GM18499 (cell line): ENCODE measurements at regions not wholly inside any gene's neighbourhood (a gene's known extent, or its start where the extent isn't known, plus 50 kb on each side); places are given as distances from the start of the nearest gene placed in this dataset.

ENCODE experiments used
- ATAC-seq: cut with Tn5 transposase; IDR thresholded peaks from one replicate; pipeline ENCODE4 v1.9.1; 2021; ENCODE audit warnings: moderate number of reproducible peaks; ENCODE audit not compliant: insufficient read depth, unreplicated experiment

DNA sequence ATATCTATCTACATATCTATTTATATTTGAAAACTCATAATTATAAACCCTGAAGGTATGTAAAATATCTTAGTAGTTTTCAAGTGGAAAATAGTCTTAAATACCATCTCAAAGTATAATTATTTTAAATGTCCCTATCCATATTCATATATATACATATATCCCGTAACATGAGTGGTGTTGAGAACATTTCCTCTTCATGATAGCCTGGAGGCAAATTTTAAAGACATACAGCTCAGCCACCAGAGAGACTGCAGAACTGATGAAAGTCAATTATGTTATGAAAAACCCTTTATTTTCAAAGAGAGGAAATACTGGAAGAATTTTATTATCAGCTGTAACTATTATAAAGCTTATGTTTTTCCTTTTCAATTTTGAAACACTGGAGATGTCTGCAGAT, 1806.7 kb upstream of the PCDH7 start:
- ATAC-seq: no peak

DNA sequence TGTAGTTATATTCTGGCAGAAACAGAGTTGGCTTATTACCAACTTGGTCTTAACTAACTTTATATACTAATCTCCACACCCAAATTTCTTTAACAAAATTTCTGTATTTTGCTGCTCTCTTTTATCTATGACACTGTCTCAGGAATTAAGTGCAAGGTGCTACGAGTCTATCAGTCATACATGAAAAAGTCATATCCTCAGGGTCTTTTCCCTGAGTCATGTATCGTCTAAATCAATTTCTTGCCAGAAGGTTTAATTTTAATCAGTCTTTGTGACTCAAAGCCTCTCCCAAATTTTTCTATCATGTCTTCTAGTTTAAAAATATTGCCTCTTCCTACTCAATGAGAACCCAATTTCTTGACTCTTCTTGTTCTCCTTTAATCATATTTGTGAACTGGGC, 1803.6 kb upstream of the PCDH7 start:
- no peak for ATAC-seq

DNA sequence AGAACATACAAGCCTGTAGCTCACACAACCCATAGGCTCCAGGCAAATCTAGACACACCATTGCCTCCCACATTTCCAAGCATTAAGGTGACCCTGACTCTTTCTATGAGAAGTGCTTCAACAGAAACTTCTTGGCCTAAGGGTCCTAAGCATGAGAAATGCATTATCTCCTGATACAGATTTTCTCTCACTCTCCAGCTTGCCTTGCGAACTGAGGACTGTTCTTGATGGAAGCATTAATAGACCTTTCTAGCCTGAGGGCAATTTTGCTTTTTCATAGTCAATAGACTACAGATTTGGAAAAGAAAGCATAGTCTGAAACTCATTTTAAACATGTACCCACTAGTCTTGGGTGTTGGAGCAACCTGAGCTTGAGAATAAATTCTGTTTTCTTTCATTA, 1801.3 kb upstream of the PCDH7 start:
- no peak for ATAC-seq

DNA sequence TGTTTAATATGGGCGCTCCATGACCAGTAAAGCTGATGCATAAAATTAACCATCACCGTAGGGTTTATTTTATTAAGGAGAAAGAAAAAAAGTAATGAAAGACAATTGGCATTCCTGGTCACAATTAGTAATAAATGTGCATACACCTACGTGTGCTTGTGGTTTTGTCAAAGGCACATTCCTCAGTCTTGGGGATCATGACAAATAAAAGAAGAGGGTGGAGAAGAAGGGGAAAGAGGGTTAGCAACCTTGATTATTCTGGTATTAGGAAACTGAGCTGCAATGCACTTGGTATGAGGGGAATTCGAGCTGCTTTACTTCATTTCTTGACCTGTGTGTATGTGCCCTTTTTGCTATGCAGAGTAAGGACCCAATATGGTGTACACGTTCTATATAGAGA, 1798.3 kb upstream of the PCDH7 start:
- ATAC-seq: no peak

DNA sequence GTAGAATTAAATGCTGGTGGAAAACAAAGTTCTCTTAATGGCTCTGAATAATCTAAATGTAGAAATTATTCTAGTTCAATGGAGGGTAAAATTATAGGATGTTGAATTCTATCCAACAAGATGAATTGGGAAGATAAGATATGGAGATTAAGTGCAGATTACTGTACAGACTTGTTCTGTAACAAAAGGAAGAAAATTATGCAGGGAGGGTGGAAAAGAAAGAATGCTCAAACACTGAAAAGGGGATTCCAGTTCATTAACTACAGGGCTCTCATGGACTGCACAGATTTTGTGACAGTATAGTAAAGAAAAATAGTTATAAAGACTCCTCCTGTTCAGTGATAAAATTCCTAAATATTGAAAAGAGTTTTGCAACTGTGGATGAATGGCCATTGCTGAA, 1794.0 kb upstream of the PCDH7 start:
- no peak for ATAC-seq

DNA sequence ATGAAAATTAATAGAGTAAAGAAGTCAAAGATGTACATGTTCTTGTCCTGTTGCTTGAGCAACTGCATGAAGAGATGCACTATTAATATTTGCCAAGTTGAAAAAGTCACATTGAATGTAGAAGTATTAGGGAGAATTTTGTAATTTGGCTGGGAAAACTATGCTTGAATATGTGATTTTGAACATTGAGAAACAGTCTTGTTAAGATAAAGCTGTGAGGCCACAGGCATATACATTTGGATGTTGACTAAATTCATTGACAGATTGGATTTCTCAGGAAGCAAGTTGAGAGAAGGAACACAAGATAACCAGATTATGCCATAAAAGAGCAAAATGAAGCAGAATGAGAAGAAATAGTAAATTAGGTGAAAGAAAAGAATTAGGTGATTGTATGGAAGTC, 1777.5 kb upstream of the PCDH7 start:
- no peak for ATAC-seq

DNA sequence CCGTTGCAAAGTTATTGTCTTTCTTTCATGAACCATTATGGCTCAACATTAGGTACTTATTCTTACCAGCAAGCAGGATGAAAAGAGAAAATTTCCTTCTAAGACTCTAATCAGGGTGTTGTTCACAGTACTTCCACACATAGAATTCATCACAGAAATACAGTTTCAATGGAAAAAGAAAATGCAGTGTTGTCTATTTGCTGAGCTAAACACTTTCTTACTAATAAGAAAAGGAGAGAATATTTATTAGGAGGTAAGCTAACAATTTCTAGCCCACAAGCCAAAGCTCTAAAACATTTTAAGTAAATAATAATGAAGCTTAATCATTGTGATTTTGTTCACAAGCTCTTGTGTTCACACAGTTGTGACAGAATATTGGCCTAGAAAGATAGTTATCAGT, 1772.8 kb upstream of the PCDH7 start:
- no peak for ATAC-seq

DNA sequence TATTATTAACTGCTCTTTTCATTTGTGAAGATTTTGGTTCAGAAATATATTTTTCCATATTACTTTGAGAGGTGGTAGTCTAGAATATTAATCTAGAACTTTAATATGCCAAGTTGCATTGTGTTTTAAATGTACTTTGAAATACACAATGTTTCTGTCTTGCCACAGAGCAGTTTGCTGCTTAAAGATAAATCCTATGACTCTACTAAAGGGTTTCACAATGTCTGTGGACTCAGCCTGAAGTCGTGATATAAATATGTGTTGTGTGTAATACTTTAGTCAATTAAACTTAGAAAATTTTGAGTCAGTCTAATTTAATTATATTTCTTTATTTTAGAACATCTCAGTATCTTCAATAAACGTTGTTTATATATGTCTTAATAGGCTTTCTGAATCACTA, 1771.7 kb upstream of the PCDH7 start:
- ATAC-seq: no peak

DNA sequence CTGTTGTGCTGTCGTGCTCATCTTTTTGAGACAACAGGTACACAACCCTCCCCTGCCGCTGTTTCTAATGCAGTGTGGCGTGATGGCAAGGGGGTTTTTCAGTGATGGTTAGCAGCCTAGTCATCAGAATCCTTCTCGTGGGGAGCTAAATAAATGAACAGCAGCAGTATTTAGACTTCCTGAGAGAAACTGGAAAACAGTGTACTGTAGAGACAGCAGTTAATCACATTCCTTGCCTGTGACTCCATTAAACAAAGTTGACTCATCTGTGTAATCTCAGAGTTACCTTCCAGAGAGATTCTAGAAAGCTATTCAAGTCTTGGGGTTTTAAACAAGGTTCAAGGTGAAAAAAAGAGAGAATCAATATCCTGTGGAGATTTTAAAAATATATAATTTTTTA, 1753.2 kb upstream of the PCDH7 start:
- no peak for ATAC-seq

DNA sequence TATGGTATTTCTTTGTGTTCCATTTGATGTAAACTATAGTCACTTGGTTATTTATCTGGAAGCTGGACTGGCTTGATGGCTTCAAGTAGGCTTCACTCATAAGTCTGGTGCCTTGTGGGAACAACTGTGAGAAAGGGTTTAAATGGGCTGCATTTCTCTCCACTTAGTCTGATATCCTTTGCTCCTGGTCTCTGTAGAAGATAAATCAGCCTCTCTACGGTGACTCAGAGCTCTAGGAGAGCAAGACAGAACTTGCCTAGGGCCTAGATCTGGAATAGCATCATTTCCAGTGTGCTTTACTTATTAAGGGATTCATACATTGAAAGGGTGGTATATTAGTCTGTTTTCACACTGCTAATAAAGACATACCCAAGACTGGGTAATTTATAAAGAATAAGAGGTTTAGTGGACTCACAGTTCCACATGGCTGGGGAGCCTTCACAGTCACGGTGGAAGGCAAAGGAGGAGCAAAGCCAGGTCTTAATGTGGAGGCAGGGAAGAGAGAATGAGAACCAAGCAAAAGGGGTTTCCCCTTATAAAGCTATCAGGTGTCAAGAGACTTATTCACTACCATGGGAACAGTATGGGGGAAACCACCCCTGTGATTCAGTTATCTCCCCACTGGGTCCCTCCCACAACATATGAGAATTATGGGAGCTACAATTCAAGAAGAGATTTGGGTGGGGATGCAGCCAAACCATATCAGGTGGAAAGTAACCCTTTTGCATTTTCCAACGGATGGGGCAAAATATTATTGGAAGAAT, 1746.4 kb upstream of the PCDH7 start:
- ATAC-seq: no peak

DNA sequence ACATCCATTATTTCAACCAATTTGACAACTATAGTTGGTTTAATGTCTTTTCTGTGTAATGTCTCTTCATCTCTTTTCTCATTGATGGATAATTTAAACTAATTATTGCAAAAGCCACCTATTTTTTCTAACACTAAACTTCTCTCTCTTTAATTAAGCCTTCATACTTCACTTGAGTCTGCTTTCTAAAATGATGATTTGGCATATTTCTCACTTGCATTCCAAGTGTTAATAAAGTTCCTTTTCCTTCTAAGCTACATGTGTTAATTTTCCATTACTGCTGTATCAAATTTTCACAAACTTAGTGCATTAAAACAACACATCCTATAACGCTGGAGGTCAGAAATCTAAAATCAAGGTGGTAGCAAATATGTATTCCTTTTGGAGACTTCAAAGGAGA, 1743.8 kb upstream of the PCDH7 start:
- no peak for ATAC-seq

DNA sequence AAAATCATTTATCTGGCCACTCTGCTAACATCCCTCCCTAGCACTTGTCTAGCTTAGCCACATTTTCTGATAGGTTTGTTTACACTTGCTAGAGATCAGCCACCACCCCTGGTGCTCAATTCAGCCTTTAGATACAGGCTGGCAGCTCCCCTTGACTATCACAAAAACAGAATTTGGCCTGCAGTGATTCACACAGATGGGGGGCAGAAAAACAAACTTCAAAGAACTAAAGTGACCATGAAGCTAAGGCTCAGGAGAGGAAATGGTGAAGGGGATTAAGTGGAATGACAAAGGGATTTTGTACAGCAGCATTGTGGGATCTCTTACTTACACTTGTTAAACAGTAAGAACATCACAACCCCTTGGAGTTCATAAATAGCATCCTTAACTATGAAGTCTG, 1718.0 kb upstream of the PCDH7 start:
- ATAC-seq: no peak

DNA sequence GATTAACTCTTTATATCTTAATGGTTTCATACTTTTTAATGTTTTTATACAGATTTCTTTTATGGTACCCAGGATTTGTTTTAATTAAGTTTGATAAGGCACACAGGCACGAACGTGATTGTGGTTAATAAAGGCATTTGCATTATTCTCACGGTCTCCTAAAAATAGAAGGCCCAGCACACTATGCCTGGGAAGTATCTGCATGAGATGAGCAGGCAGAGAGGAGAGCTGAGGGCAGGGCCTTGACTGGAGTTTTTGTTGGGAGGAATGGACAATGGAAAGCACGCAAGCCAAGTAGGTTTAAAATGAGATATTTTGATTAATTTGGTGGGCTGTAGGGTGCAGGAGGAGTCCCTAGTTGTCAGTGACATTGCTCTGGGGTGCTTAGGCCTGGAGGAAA, 1714.3 kb upstream of the PCDH7 start:
- no peak for ATAC-seq

DNA sequence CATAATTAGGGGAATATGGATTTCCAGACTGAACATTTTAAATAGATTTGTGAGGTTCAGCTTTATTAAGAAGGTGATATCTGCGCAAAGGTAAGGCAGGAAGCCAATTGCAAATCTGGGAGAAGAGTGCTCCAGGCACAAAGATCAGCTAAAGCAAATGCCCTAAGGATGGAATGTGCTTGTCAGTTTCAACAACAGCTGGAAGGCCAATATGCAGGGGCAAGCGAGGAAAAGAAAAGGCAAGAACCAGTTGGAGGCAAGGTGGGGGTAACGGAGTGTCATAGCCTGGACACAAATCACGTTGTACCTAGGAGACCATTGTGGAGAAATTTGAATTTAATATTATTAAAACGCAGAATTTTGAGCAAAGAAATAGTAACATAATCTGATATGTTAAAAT, 1710.3 kb upstream of the PCDH7 start:
- ATAC-seq: no peak

DNA sequence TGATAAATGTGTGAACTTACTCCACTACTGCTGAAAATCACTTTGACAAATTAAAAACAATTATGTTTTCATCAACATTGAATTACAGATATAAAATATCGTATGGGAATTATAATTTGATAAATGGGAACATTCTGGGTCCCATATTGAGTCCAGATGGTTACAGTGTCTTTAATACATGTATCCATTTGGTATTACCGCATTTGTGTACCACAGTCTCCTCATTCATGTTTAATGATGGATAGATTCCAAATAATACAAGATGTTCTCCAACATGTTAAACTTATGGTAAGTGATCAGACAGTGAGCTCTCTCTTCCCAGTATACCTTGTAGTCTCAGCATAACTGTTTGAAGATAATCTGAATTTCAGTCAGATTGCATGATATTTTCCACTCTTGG, 1706.8 kb upstream of the PCDH7 start:
- no peak for ATAC-seq

DNA sequence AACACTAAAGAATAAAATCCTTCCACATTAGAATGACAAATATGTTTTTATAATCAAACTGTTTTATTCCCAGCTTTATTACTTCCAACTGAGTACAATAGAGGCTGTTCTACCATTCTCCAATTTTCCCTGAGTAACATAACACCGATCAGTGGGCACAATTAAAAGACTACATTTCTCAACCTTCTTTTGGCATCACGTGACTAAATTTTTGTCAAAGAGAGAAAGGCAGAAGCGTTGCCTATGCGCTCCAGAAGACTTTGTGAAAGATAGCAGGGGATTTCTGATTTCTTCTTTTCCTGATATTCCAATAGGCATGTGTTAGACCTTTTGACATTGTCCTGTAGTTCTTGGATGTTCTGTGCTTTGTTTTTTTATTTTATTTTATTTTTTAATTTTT, 1705.6 kb upstream of the PCDH7 start:
- ATAC-seq: no peak

DNA sequence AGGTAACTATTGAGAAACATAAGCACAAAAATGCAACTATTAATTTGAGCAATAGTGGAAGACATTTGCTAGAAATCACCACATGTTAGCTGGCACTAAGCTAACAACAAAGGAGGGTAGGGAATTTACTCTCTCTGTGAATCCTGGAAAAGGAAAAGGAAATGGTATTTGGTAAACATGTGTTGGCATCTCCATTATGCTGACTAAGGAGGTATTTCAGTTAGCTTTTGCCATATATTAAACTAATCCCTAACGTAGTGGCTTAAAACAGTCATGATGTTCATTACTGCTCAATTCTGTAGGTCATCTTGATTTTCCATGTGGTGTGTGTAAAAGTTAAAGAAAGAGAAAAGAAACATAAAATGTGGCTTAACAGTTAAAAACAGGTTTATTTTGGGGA, 1686.5 kb upstream of the PCDH7 start:
- ATAC-seq: no peak

DNA sequence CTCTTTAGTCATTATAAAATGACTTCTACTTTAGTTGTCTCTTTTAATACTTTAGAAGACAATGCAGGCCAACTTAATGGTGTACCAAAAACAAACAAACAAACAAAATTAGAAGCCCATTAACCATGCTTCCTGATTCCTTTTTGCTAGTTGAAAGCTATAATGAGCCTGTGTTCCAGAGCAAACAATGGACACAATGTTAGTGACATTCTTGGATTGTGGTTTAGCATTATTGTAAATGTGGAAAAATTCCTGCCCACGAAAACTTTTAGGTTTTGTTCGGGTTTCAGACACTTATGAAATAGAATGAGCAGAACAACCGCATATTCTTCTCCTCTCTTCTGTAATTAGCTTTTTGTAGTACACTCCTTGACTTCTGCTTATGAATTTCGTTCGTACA, 1682.7 kb upstream of the PCDH7 start:
- ATAC-seq: no peak

DNA sequence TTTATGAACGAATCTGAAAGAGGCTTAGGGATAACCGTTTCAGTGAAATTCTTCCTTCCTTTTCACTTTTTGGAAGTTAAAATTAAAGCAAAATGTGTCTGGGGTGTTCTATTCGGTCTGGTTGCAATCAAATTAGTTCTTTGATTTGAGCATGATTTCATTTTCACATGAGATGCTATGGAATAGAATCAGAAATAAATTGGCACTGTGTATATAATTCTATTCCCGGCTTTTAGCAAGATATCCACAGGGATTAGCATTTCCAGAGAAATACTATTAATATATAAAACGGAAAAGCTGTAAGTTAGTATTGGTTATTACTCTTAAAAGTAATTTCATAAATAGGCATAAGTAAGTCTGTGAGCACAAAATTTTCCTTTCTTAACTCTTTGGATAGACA, 1676.8 kb upstream of the PCDH7 start:
- no peak for ATAC-seq

DNA sequence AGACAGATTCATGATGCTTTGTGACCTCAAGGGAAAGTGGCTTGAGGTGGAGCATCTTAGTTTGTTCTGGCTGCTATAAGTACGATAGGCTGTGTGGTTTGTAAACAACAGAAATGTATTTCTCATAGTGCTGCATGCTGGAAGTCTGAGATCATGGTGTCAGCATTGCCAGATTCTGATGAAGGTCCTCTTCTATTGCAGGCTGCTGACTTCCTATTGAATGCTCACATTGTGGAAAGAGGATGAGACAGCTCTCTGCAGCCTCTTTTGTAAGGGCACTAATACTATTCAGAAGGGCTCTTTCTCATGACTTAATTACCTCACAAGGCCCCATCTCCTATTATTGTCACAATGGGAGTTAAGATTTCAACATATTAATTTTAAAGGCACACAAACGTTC, 1674.0 kb upstream of the PCDH7 start:
- ATAC-seq: no peak

DNA sequence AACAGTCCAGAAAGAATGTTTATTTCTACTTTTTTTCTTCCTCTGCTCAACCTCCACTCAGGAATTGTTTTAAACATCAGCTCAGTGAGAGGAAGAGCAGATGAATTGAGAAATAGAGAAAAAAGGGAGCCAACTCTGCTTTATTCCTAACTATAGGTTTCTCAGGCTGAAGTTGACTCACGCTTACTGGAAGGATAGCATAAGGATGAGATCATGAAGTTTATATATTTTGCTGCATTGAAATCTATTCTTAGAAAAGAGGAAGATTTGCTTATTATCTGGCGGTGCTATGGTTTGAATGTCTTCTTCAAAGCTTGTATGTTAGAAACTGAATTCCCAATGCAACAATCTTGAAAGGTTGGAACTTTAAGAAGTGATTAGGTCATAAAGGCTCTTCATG, 1673.4 kb upstream of the PCDH7 start:
- ATAC-seq: no peak

DNA sequence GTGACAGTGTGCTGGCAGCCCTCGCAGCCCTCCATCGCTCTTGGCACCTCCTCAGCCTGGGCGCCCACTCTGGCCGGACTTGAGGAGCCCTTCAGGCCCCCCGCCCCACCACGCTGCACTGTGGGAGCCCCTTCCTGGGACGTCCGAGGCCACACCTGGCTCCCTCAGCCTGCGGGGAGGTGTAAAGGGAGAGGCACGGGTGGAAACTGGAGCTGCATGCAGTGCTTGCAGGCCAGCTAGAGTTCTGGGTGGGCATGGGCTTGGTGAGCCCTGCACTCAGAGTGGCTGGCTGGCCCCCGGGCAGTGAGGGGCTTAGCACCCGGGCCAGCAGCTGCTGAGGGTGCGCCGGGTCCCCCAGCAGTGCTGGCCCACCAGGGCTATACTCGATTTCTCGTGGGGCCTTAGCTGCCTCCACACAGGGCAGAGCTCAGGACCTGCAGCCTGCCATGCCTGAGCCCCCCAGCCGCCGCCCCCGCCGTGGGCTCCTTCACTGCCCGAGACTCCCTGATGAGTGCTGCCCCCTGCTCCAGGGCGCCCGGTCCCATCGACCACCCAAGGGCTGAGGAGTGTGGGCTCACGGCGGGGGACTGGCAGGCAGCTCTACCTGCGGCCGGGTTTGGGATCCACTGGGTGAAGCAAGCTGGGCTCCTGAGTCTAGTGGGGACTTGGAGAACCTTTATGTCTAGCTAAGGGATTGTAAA, 1672.7 kb upstream of the PCDH7 start:
- ATAC-seq: no peak
